Suppressor macrophage treated with lipopolysaccharide for 1 hour (primary cell): ENCODE measurements at regions not wholly inside any gene's neighbourhood (a gene's known extent, or its start where the extent isn't known, plus 50 kb on each side); places are given as distances from the start of the nearest gene placed in this dataset.
"Not testable (repeated sequence)": the region's sequence is repeated elsewhere in the genome, so short reads cannot be mapped to it uniquely, and the experiment has no call there.

Source experiments
- DNase-seq, 3 donors: peaks; one replicate each; pipeline ENCODE4 v3.0.0-alpha.2; 2020 to 2022

GRCh38 chr7:119175911-119176627 lies 951.6 kb downstream of the ANKRD7 start:
- peak; percentile 76 to 86 (median 82) for DNase-seq

- no peak for DNase-seq
These were observed 953.4 kb downstream of the ANKRD7 start for GRCh38 chr7:119177863-119178262.

DNA sequence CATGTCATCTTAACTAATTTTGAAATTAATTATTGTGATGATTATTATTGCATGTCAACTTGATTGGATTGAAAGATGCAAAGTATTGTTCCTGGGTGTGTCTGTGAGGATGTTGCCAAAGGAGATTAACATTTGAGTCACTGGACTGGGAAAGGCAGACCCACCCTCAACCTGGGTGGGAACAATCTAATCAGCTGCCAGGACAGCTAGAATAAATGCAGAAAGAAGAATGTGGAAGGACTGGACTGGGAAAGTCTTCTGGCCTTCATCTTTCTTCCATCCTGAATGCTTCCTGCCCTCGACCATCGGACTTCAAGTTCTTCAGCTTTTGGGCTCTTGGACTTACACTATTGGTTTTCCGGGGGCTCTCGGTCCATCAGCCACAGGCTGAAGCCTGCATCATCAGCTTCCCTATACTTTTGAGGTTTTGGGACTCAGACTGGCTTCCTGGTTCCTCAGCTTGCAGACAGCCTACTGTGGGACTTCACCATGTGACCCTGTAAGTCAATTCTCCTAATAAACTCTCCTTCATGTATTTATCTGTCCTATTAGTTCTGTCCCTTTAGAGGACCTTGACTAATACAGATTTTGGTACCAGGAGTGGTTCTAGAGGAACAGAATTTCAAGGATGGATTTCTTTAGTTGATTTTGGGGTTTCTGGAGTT lies 959.8 kb downstream of the ANKRD7 start:
- no peak for DNase-seq

- DNase-seq, result no peak
These were observed 971.7 kb downstream of the ANKRD7 start for GRCh38 chr7:119196183-119196582.

DNA sequence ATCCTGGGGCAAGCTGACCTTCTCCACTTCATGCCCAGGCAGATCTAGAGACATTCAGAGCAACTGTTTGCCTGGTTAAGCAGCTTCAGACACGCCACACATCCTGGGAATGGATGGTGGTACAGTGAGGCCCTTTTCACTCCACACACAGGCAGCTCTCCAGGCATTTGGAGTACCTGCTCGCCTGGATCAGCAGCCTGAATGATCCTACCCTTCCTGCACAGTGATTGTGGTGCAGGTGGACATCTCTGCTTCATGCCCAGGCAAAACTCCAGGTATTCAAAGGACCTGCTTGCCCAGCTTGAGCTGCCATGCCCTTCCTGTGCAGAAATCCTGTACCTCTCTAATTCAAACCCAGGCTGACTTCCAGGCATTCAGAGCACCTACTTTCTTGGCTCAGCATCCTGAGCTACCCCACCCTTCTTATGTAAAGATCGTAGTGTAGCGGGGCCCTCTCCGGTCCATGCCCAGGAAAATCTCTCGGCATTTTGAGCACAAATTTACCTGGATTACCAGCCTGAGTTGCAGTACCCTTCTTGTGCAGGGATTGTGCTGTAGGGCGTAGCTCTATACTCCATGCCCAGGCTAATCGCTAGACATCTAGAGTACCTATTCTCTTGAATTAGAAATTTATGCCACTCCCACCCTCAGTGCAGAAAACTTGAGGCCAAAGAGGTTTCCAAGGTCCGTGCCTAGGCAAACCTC lies 972.8 kb downstream of the ANKRD7 start:
- DNase-seq, result no peak

DNA sequence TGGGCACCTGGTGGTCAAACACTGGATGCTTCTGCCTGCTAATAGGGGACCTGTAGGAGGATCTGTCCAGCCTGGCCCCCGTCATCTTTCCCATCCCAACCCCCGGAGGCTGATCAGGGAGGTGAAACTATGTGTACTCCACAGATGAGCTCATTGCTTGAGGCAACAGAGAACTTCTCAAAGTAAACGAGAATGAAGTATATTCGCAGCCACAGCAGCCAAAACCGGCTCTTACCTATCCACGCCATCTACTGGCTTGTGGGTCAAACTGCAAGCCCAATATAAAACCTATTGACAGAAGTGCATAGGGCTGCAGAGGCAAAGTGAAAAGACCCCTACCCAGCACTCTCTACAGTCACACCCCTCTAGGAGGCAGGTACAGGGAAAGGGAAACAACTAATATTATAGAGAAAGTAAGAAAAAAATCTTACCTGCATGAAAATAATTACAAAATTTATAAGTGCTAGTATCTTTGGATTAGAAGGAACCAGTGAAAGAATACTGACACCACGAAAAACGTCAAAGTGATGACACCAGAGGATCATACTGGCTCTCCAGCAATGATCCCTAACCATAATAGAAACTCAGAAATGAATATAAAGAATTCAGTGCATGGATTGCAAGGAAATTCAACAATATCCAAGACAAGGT lies 973.5 kb downstream of the ANKRD7 start:
- peak; percentile 48 to 64 (median 63) for DNase-seq

GRCh38 chr7:119219663-119220062 lies 995.2 kb downstream of the ANKRD7 start:
- no peak for DNase-seq

GRCh38 chr7:119223930-119224329 lies 999.4 kb downstream of the ANKRD7 start:
- DNase-seq, result no peak

- DNase-seq, result no peak
These were observed 1004.0 kb downstream of the ANKRD7 start for GRCh38 chr7:119228482-119228881.

DNA sequence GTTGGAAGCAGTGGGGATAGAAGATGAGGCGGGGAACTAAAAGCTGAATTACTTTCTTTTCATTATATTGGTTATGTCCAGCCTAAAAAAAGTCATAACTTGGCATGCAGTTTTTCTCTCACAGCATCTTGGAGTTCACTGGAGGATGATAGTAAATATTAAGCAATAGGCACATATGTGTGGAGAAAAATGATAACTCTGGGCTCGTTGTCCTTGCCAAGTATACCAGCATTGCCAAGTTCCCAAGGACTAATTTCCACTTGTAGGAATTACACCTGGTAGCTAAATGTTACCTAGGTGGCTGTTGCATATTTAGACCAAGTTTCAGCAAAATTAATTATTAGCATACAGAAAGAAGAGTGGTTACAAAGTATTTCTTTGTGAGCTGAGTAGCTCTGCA lies 1007.6 kb downstream of the ANKRD7 start:
- DNase-seq, result no peak

- no peak for DNase-seq
These were observed 1008.5 kb downstream of the ANKRD7 start for GRCh38 chr7:119233015-119233414.

DNA sequence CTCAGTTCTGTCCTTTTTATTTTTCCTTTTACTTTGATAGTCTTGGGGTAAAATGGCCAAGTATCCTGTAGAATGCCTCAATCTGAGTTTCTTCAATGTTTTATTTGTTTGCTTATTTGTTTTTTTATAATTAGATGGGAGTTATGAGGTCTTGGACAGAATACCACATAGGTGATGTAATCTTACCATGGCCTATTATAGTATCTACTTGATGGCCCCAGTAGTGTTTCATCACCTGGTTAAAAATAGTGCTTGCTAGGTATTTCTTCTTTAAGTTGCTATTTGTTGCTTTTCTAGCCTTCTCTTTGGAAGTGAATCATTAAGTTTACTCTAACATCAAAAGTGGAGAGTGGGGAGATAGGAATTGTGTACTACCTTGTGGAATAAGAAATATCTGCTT lies 1020.0 kb upstream of the KCND2 start:
- no peak for DNase-seq

GRCh38 chr7:119254742-119255141 lies 1018.2 kb upstream of the KCND2 start:
- DNase-seq, result no peak

DNA sequence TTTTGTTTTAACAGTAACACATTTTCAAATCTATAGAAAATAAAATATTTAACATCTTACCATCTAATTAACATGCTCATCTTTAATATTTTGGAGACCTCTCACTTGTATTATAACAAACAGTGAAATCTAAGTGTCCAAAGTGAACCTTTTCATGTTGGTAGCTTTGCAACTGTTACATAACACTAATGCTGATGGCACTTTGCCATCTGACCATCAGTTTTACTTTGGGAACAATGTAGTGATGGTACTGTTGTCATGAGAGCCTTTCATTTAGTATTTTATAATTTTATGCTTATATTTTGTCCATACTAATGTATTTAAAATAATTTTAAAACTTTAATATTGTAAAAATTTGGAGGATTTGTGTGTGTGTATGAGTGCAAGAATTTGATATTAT lies 1017.0 kb upstream of the KCND2 start:
- no peak for DNase-seq

DNA sequence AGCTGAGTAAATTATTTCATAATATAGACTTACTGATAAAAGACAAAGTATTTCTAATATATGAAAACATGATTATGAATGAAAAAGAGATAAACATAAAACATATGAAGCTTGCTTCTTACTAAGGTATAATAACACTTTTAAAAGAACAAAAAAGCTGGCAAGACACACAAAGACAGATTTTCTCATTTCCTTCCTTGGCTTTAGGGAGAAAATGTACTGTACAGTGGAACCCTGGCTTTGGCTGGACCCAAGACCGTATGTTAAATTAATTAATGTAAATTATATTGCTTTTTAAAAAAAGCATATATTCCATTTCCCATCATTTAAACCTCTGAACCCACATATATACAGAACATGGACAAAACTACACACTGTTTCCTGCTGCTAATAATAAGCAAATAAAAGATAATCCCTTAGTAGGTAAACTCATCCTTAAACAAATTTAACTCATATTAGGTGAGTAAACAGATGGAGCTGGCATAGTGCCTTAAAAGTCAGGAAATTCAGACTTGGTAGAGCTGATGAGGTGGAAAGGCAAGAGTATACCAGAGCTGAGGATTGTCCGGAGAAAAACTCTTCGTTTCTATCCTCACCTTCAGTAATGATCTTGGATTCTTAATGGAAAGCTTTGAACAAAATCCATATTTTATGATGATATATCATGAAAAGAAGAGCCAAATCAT lies 1016.4 kb upstream of the KCND2 start:
- DNase-seq, result no peak

- not testable (repeated sequence) for DNase-seq
These were observed 1006.2 kb upstream of the KCND2 start for GRCh38 chr7:119266790-119267189.

GRCh38 chr7:119270045-119270464 lies 1002.9 kb upstream of the KCND2 start:
- peak; percentile 65 to 79 (median 75) for DNase-seq

DNA sequence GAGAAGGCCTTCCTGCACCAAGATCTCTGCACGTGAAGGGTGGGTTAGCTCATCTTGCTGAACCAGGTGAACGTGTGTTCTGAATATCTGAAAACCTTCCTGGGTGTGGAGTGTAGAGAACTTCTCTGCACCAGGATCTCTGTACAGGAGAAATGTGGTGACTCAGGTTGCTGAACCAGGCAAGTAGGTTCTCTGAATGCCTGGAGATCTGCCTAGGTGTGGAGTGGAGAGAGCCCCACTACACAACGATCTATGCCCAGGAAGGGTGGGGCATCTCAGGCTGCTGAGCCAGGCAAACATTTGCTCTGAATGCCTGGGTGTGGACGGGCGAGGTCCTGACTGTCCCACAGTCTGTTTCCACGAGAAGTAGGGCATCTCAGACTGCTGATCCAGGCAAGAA lies 1002.3 kb upstream of the KCND2 start:
- DNase-seq, result no peak

GRCh38 chr7:119271147-119271779 lies 1001.7 kb upstream of the KCND2 start:
- DNase-seq, result no peak

- DNase-seq, result no peak
These were observed 991.7 kb upstream of the KCND2 start for GRCh38 chr7:119281181-119281846.

GRCh38 chr7:119283353-119283752 lies 989.6 kb upstream of the KCND2 start:
- no peak for DNase-seq

DNA sequence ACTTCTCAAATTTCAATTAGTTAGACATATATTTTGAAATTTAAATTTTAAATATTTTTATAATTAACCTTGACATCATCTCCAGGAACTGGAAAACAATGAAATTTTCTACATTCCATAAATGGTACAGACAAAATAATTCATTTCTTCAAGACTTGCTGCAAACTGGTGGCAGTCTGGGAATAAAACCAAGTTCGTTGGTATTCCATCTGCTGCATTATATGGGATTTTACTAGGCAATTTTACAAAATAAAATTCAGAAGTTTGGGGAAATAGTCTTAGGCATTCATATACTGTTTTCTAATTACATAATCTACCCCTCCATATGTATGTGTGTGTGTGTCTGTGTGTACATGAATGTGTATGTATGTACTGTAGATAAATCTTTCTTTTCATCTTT lies 984.6 kb upstream of the KCND2 start:
- DNase-seq, result no peak
